BLaER1 (cell line): ENCODE measurements at regions not wholly inside any gene's neighbourhood (a gene's known extent, or its start where the extent isn't known, plus 50 kb on each side); places are given as distances from the start of the nearest gene placed in this dataset.
A peak's percentile ranks its signal among the peaks of the same experiment; 100 is the strongest.

Experiments used
- H3K27ac ChIP-seq: shearing (Covaris generic); formaldehyde crosslinking; 2 replicates; pipeline ENCODE4 v1.8.1; 2022
- H3K27me3 ChIP-seq: shearing (Covaris generic); formaldehyde crosslinking; 2 replicates; pipeline ENCODE4 v1.8.1; 2022
- H3K36me3 ChIP-seq: shearing (Covaris generic); formaldehyde crosslinking; 2 replicates; pipeline ENCODE4 v1.8.1; 2022
- H3K4me1 ChIP-seq: shearing (Covaris generic); formaldehyde crosslinking; 2 replicates; pipeline ENCODE4 v1.8.1; 2022
- H3K4me2 ChIP-seq: shearing (Covaris generic); formaldehyde crosslinking; 2 replicates; pipeline ENCODE4 v1.8.1; 2022
- H3K4me3 ChIP-seq: shearing (Covaris generic); formaldehyde crosslinking; 2 replicates; pipeline ENCODE4 v1.8.1; 2022
- H3K9ac ChIP-seq: shearing (Covaris generic); formaldehyde crosslinking; 2 replicates; pipeline ENCODE4 v1.8.1; 2022
- H3K9me3 ChIP-seq: shearing (Covaris generic); formaldehyde crosslinking; 2 replicates; pipeline ENCODE4 v1.8.1; 2022
- H4K20me1 ChIP-seq: shearing (Covaris generic); formaldehyde crosslinking; 2 replicates; pipeline ENCODE4 v1.8.1; 2022
- Cebpa-rat ChIP-seq: shearing (Covaris generic); IDR thresholded peaks from 2 replicates; pipeline ENCODE4 v1.8.1; 2022

DNA sequence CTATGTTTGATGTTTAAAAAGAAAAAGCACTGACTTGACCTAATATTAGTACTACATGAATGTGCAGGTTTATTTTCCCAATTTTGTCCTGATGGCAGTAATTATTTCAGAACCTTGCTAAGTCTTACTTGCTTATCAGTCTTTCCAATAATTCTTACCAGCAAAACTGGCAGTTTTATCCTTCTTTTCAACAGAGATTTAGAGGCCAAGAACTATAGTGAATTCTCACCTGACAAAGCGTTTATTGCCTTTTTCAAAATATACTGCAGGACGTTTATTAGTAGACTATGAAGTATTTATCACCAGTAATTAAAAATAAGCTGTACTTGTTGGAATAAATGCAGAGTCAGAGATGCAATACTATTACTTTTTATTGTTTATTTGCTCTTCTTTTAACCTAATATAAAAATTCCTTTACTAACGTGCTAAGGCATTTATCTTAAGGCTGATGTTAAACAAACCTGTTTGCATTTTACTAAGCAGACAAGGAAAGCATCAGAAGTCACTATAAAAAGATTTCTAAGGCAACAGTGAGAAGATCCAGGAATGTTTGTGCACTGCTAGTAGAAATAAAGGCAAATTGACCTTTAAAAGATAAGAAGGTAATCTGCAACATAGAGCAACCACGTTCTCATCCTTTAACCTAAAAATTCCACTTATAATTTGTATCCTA, 80.3 kb upstream of the NOCT start:
- no peaks in the 10 kb centered on the region for H3K9me3 ChIP-seq
- H3K27ac ChIP-seq = no peak overlapping the region
- H3K27me3 ChIP-seq = no peaks in the 10 kb centered on the region
- H4K20me1 ChIP-seq = no peaks in the 10 kb centered on the region
- no peak for TF ChIP-seq Cebpa-rat
- H3K4me1 ChIP-seq = no peaks in the 10 kb centered on the region
- H3K4me3 ChIP-seq = no peak overlapping the region
- no peaks in the 10 kb centered on the region for H3K36me3 ChIP-seq
- no peak overlapping the region for H3K9ac ChIP-seq
- no peak overlapping the region for H3K4me2 ChIP-seq

DNA sequence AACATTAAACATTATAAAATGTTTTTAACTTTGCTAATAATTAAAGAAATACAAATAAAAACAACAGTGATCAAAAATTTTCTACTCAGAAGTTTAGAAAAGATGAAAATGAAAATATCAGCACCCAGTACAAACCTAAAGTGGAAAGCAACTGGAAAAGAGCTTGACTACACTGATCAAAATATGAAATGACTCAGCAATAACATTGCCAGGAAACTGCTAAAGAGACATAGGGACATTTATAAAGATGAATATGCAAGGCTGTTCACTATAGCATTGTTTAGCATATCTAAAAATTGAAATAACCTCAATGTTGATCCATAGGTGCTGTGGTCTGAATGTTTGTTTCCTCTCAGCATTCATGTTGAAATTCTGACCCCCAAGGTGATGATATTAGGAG, 88.5 kb upstream of the NOCT start:
- Histone ChIP-seq H3K4me1 (no peaks in the 10 kb centered on the region), H3K4me2 (no peak overlapping the region), H3K27me3 (no peaks in the 10 kb centered on the region), H3K4me3 (no peak overlapping the region), H3K36me3 (no peaks in the 10 kb centered on the region), H3K9me3 (no peaks in the 10 kb centered on the region), H4K20me1 (no peaks in the 10 kb centered on the region), H3K9ac (no peak overlapping the region), H3K27ac (no peak overlapping the region)
- no peak for TF ChIP-seq Cebpa-rat

DNA sequence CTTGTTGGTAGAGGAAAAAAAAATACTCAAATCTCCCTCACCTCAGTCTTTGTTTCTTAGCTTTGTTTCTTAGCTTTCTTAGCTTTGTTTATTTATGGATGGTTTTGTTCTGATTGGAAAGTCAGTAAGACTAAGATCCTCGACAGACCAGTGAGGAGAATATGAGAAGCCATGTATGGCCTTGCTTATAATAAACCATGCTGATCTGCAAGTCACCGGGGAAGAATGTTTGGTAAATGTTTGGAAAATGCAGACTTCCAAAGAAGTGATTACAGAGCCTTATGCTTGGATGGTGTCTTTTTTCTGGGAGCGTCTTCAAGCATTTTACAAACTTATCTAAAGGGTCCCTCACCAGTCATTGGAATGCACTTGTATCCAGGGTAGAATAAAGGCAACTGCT, 90.1 kb upstream of the NOCT start:
- no peak for TF ChIP-seq Cebpa-rat
- H3K27me3 ChIP-seq = no peaks in the 10 kb centered on the region
- no peaks in the 10 kb centered on the region for H4K20me1 ChIP-seq
- no peak overlapping the region for H3K4me2 ChIP-seq
- no peaks in the 10 kb centered on the region for H3K36me3 ChIP-seq
- H3K9ac ChIP-seq = no peak overlapping the region
- H3K9me3 ChIP-seq = no peaks in the 10 kb centered on the region
- no peak overlapping the region for H3K4me3 ChIP-seq
- no peaks in the 10 kb centered on the region for H3K4me1 ChIP-seq
- H3K27ac ChIP-seq = no peak overlapping the region

- Histone ChIP-seq H3K36me3 (no peaks in the 10 kb centered on the region), H3K9me3 (no peaks in the 10 kb centered on the region), H4K20me1 (no peaks in the 10 kb centered on the region), H3K9ac (no peak overlapping the region), H3K27me3 (no peaks in the 10 kb centered on the region), H3K4me1 (peaks cover 10% of the 10 kb centered on the region), H3K27ac (no peak overlapping the region), H3K4me2 (0 out of 2 replicates have a peak overlapping the region, but pooled peaks have one; percentile 5), H3K4me3 (no peak overlapping the region)
- no peak for TF ChIP-seq Cebpa-rat
These were observed 96.3 kb upstream of the NOCT start for GRCh38 chr4:138919094-138919936.

DNA sequence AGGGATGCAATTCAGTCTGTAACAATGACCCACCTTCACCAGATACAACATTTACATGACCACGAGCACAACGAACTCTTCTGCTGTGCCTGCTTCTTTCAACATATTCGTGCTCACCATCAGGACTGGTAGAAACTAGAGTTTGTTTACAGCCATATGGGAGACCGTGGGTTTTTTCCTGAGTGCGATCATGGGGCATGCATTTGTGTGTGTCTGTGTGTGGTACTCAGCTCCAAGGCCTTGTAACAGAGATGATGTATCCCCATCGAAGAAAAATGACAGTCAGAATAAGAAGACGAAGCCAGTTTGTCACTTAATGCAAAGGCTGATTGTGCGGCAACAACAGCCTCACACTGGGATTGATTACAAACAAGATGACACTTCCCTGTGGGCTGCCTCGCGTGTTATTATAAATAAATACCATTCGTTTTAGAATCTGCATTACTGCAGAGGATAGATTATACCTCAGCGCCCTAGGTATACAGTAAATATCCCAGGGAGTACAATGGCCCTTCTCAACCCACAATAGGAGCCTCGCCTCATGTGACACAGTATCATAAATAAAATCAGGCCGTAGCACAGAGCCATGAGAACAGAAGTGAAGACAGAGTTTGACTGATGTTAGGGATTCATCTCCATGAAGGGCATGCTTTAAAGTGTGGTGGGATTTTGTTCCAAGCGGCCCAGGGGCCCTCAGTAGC, 97.3 kb upstream of the NOCT start:
- H3K4me3 ChIP-seq = no peak overlapping the region
- no peaks in the 10 kb centered on the region for H3K36me3 ChIP-seq
- no peaks in the 10 kb centered on the region for H3K27me3 ChIP-seq
- no peak overlapping the region for H3K9ac ChIP-seq
- no peak for TF ChIP-seq Cebpa-rat
- H3K9me3 ChIP-seq = no peaks in the 10 kb centered on the region
- H3K27ac ChIP-seq = no peak overlapping the region
- no peaks in the 10 kb centered on the region for H4K20me1 ChIP-seq
- no peak overlapping the region for H3K4me2 ChIP-seq
- peaks cover 10% of the 10 kb centered on the region for H3K4me1 ChIP-seq

- Histone ChIP-seq H4K20me1 (no peaks in the 10 kb centered on the region), H3K36me3 (no peaks in the 10 kb centered on the region), H3K9me3 (no peaks in the 10 kb centered on the region), H3K9ac (no peak overlapping the region), H3K4me1 (peaks cover 10% of the 10 kb centered on the region), H3K27ac (no peak overlapping the region; the same call in 1 of the 2 replicates), H3K4me3 (no peak overlapping the region), H3K27me3 (no peaks in the 10 kb centered on the region), H3K4me2 (peak overlapping the region; percentile 63)
- TF ChIP-seq Cebpa-rat = no peak
These were observed 98.8 kb upstream of the NOCT start for GRCh38 chr4:138916763-138917162.

DNA sequence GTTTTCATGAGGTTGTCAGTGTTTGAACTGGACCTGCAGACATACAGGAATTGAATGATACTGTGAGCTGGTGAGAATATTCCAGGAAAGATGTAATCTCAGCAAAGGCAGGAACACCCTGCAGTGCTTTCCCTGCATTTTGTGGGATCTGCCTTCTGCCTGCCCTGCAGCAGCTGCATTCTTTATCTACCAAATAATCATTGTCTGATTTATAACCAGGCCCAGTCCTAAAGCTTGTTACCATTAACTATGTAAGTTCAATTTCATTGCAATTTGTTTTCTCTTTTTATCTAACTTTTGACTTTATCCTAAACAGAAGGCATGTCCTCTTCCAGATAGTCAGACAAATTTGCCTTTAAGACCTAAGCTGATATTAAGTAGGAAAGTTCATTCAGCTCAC, 99.8 kb upstream of the NOCT start:
- H3K4me2 ChIP-seq = no peak overlapping the region
- no peak overlapping the region for H3K9ac ChIP-seq
- H3K27ac ChIP-seq = no peak overlapping the region
- no peaks in the 10 kb centered on the region for H3K36me3 ChIP-seq
- no peaks in the 10 kb centered on the region for H3K9me3 ChIP-seq
- H3K27me3 ChIP-seq = no peaks in the 10 kb centered on the region
- no peak overlapping the region for H3K4me3 ChIP-seq
- H4K20me1 ChIP-seq = no peaks in the 10 kb centered on the region
- H3K4me1 ChIP-seq = peaks cover 10% of the 10 kb centered on the region
- TF ChIP-seq Cebpa-rat = no peak

- Histone ChIP-seq H3K9ac (no peak overlapping the region), H3K27me3 (no peaks in the 10 kb centered on the region), H3K4me2 (no peak overlapping the region), H3K4me3 (no peak overlapping the region), H3K27ac (no peak overlapping the region), H3K4me1 (peaks cover 10% of the 10 kb centered on the region), H3K36me3 (no peaks in the 10 kb centered on the region), H3K9me3 (no peaks in the 10 kb centered on the region), H4K20me1 (no peaks in the 10 kb centered on the region)
- no peak for TF ChIP-seq Cebpa-rat
These were observed 102.8 kb upstream of the NOCT start for GRCh38 chr4:138912704-138913340.

GRCh38 chr4:138911909-138912703, 103.5 kb upstream of the NOCT start:
- no peaks in the 10 kb centered on the region for H3K9me3 ChIP-seq
- H3K36me3 ChIP-seq = no peaks in the 10 kb centered on the region
- no peaks in the 10 kb centered on the region for H3K27me3 ChIP-seq
- H4K20me1 ChIP-seq = no peaks in the 10 kb centered on the region
- no peak overlapping the region for H3K27ac ChIP-seq
- H3K9ac ChIP-seq = no peak overlapping the region
- peaks cover 10% of the 10 kb centered on the region for H3K4me1 ChIP-seq
- H3K4me2 ChIP-seq = no peak overlapping the region
- no peak overlapping the region for H3K4me3 ChIP-seq
- no peak for TF ChIP-seq Cebpa-rat
